ENCODE measurements at regions not wholly inside any gene's neighbourhood (a gene's known extent, or its start where the extent isn't known, plus 50 kb on each side); places are given as distances from the start of the nearest gene placed in this dataset.

DNA sequence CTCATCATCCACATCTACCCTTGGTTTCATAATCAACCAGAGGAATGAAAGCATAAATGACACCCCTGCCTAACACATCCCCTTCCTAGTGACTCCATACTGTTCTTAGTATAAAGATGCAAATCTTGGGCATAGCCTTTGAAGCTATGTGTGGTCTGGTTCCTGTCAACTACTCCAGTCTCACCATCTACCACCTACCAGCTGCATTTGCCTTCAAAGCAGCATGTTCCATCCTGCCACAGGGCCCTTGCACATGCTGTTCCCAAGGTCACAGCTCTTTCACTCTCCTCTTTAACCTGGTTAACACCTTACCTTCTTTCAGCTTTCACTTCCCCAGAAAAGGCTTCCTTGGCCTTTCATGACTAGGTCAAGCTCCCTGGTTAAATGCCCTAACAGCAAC, 62.3 kb upstream of the ARHGEF3 start:
- H3K4me3 ChIP-seq (replicated peaks; ENCODE audit: low read depth, low read length): no peak overlapping the region
- TF ChIP-seq, protein P1, sequence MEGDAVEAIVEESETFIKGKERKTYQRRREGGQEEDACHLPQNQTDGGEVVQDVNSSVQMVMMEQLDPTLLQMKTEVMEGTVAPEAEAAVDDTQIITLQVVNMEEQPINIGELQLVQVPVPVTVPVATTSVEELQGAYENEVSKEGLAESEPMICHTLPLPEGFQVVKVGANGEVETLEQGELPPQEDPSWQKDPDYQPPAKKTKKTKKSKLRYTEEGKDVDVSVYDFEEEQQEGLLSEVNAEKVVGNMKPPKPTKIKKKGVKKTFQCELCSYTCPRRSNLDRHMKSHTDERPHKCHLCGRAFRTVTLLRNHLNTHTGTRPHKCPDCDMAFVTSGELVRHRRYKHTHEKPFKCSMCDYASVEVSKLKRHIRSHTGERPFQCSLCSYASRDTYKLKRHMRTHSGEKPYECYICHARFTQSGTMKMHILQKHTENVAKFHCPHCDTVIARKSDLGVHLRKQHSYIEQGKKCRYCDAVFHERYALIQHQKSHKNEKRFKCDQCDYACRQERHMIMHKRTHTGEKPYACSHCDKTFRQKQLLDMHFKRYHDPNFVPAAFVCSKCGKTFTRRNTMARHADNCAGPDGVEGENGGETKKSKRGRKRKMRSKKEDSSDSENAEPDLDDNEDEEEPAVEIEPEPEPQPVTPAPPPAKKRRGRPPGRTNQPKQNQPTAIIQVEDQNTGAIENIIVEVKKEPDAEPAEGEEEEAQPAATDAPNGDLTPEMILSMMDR (IDR thresholded peaks at IDR 0.05; ENCODE audit: low read depth, low read length, missing control alignments): no peak
- DNase-seq (ENCODE audit: extremely low read depth, low read depth): no peak

GRCh38 chr3:56862352-56863062, 60.8 kb upstream of the ARHGEF3 start:
- no peak overlapping the region for H3K4me3 ChIP-seq (replicated peaks; ENCODE audit: low read depth, low read length)
- TF ChIP-seq, protein P1 (IDR thresholded peaks at IDR 0.05; ENCODE audit: low read depth, low read length, missing control alignments): no peak
- no peak for DNase-seq (ENCODE audit: extremely low read depth, low read depth)

GRCh38 chr3:56861511-56861910, 59.8 kb upstream of the ARHGEF3 start:
- H3K4me3 ChIP-seq (replicated peaks; ENCODE audit: low read depth, low read length): no peak overlapping the region
- DNase-seq (ENCODE audit: extremely low read depth, low read depth): no peak
- TF ChIP-seq, protein P1 (IDR thresholded peaks at IDR 0.05; ENCODE audit: low read depth, low read length, missing control alignments): no peak

DNA sequence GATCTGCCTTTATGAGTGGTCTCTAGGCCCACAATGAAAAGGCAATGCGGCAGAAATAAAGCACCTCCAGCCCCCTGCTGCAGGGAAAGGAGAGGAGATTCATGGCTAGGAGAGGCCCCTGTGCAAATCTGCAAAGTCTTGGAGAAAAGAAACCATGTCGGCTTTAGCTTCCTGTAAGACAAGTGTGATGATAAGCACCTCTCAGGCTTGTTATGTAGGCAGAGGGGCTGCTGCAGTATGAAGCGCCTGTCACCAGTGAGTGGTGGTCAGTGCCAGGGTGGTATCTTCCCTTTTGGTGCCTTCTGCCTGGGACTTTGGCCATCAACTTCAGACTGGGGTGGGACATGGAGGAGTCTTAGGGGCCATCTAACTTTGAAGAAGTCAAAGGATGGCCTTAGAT, 59.2 kb upstream of the ARHGEF3 start:
- no peak overlapping the region for H3K4me3 ChIP-seq (replicated peaks; ENCODE audit: low read depth, low read length)
- TF ChIP-seq, protein P1 (IDR thresholded peaks at IDR 0.05; ENCODE audit: low read depth, low read length, missing control alignments): no peak
- no peak for DNase-seq (ENCODE audit: extremely low read depth, low read depth)

DNA sequence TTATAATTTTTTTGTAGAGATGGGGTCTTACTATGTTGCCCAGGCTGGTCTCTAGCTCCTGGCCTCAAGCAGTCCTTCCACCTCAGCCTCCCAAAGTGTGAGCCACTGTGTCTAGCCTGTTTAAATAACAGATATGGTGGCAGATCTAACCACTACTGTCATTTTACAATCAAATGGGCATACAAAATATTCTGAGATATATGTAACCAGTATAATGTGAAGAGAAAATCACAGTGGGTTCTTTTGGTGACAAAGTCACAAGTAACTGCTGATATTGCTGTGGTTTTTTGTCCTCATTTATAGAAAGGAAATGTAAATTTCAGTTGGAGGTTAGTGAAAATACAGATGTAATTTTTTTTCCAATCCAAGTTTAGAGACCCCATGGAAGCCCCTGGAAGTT, 58.6 kb upstream of the ARHGEF3 start:
- TF ChIP-seq, protein P1 (IDR thresholded peaks at IDR 0.05; ENCODE audit: low read depth, low read length, missing control alignments): no peak
- no peak for DNase-seq (ENCODE audit: extremely low read depth, low read depth)
- H3K4me3 ChIP-seq (replicated peaks; ENCODE audit: low read depth, low read length): no peak overlapping the region

DNA sequence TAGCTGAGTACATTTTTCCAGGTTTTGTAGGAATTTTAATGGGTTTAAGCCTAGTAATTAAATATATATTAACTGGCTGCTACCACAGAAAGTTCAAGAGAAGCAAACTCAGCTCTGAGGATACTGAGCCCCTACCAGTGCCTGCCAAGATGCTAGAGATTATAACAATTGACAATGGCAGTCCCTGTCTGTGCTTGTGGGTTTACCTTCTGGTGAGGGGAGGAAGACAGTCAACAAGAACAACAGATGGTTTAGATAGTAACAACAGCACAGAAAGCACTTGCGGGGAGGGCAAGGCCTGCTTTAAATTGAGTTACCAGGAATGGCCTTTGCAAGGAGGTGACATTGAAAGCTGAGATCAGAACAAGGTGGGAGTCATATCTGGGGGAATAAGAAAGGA, 56.6 kb upstream of the ARHGEF3 start:
- TF ChIP-seq, protein P1 (IDR thresholded peaks at IDR 0.05; ENCODE audit: low read depth, low read length, missing control alignments): no peak
- no peak overlapping the region for H3K4me3 ChIP-seq (replicated peaks; ENCODE audit: low read depth, low read length)
- DNase-seq (ENCODE audit: extremely low read depth, low read depth): no peak

DNA sequence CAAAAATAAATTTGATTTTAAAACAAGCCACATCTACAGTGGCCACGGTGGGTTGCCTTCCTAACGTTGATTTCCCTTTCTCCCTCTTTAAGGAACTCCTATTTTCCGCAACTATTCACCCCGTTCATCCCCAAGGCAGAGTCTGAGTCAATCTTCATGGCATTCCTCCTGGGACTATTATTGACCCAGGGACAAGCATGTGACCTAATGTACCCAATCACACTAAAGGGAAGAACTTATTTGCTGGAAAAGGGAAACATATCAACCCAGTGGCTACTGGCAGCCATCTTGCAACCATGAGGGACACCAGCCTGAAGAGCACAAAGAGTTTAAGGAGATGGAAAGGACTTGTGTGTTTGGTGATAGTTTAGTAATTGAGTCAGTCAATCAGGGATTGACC, 55.4 kb upstream of the ARHGEF3 start:
- TF ChIP-seq, protein P1 (IDR thresholded peaks at IDR 0.05; ENCODE audit: low read depth, low read length, missing control alignments): no peak
- DNase-seq (ENCODE audit: extremely low read depth, low read depth): no peak
- no peak overlapping the region for H3K4me3 ChIP-seq (replicated peaks; ENCODE audit: low read depth, low read length)
